NCI-H1105 (cell line): ENCODE measurements at regions not wholly inside any gene's neighbourhood (a gene's known extent, or its start where the extent isn't known, plus 50 kb on each side); places are given as distances from the start of the nearest gene placed in this dataset.
"Not testable (repeated sequence)": the region's sequence is repeated elsewhere in the genome, so short reads cannot be mapped to it uniquely, and the experiment has no call there.

Source experiments
- DNase-seq: peaks from one replicate; lab custom pipeline; 2025; lab: John Stamatoyannopoulos, UW

DNA sequence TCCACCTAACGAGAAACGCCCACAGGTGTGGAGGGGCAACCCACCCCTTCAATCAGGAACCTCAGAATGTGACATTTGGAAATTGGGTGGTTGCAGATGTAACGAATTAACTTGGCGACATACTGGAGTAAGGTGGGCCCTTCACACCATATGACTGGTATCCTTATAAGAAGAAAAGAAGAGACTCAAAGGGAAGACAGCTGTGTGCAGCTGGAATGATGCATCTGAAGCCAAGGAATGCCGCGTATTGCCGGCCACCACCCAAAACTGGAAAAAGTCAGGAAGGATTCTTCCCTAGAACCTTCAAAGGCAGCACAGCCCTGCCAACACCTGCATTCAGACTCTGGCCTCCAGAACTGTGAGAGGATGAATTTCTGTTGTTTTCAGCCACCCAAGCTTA lies 270.0 kb upstream of the FRG2C start:
- DNase-seq: not testable (repeated sequence)

DNA sequence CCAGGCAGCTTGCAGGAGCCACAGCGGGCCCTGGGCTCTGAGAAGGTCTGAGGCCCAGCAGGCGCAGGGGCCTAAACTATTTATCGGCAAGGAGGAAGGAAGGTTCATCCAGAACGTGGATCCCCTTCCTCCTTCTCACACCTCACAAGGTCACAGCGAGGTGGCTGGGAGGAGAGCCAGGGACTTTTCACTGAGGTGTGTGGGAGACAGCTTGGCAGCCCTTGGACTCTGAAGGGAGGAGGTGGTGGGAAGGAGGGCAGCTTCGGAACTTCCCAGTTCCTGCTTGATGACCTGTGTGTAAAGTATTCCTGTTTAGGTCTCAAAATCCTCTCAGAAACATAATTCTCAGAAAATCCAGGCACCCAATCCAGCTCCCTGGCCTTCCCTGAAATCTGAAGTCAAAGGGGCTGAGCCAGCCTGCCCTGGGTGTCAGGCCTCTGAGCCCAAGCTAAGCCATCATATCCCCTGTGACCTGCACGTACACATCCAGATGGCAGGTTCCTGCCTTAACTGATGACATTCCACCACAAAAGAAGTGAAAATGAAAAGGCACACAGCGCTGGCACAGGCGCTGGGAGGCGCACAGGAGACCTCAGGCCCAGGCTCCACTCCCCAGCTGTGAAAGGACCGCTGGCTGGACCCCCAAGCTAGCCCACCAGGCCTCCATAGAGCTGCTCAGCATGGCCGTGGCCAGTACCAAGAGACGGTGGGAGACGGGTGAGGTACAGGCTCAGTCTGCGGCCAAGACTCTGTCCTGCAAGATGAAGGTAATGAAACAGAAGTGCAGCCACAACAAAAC lies 269.4 kb upstream of the FRG2C start:
- DNase-seq: not testable (repeated sequence)

DNA sequence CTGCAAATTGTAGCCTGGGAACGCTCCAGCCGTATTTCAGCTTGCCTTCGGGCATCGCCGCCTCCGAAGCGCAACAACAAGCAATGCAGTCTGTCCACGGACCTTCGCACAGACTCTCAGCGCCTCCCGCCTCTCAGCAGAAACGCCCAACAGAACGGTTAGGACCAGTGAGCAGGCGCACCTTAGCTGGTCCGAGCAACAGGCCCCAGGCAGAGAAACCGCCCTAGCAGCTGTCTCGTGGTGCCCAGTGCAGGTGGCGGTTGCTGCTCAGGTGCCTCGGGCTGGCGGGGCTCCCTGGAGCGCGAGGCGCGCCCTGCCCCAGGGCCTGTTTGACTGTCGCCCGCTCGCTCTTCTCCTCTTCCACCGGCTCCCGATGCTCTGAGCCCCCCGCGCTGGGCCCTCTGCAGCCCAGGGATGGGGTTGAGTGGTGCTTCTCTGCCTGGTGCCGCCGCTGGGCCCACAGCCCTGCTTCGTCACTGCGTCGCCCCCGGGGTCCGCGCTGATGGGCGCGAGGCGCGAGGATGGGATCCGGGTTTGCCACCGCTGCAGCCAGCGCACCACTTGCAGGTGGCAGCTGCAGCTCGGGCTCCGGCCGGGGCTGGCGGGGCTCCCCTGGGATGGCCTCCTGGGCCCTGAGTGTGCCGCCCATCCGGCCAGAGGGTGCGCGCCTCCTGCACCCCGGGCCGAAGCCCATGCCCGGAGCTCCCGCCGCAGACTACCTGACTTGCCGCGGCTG lies 268.4 kb upstream of the FRG2C start:
- no peak for DNase-seq

DNA sequence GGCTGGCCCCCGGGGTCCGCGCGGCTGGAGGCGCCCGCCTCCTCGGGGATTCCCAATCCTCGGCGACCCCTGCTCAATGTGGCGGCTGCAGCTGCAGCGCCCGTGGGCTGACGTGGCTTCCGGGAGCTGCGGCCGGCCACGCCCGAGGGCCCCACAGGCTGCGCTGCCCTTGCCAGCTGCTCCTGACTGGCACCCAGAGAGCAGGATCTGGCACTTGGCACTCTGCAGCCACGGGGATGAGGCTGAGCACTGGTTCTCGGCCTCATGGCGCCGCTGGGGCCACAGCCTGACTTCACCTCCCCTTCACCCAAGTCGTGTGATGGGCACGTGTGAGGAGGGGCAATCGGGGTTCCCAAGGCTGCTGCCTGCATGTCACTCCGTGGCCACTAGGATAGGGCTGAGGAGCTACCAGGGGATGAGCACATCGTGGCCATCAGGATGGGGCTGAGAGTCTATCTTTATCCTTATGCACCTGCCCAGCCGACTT lies 267.8 kb upstream of the FRG2C start:
- no peak for DNase-seq

DNA sequence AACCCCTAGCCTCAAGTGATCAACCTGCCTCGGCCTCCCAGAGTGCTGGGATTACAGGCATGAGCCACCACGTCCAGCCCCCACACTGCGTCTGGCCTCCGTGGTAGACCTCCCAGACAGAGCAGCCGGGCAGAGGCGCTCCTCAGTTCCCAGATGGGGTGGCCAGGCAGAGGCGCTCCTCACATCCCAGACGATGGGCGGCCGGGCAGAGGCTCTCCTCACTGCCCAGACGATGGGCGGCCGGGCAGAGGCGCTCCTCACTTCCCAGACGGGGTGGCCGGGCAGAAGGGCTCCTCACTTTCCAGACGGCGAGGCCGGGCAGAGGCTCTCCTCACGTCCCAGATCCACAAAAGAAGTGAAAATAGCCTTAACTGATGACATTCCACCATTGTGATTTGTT lies 266.6 kb upstream of the FRG2C start:
- not testable (repeated sequence) for DNase-seq

- DNase-seq: not testable (repeated sequence)
Measured at GRCh38 chr3:75422101-75422945, 241.8 kb upstream of the FRG2C start.

GRCh38 chr3:75425379-75425778 lies 238.7 kb upstream of the FRG2C start:
- DNase-seq: not testable (repeated sequence)

- not testable (repeated sequence) for DNase-seq
Measured at GRCh38 chr3:75427486-75427885, 236.6 kb upstream of the FRG2C start.

- not testable (repeated sequence) for DNase-seq
Measured at GRCh38 chr3:75427906-75428305, 236.2 kb upstream of the FRG2C start.

DNA sequence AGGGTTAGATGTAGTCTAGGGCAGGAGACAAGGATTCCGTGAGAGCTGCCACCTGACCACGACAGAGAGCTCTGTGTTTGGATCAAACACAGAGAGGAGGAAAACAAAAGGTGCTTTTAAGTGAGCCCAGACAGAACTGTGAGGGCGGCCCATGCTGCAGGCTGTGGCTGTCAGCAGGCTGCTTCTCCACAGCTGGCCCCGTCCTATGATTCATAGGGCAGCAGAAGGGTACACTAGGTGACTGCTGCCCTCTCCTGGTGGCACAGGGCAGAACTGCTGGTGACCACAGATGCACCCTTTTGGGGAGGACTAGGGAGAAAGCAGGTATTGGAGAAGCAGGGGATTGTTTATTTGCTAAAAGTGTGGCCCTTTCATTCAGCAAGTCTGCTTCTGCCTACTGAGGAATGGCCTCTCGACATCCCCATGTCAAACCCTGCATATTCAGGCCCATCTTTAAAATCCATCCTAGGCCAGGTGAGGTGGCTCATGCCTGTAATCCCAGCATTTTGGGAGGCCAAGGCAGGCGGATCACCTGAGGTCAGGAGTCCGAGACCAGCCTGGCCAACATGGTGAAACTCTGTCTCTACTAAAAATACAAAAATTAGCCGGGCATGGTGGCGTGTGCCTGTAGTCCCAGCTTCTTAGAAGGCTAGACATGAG lies 234.4 kb upstream of the FRG2C start:
- DNase-seq: not testable (repeated sequence)

- DNase-seq: not testable (repeated sequence)
Measured at GRCh38 chr3:75430406-75430805, 233.7 kb upstream of the FRG2C start.

DNA sequence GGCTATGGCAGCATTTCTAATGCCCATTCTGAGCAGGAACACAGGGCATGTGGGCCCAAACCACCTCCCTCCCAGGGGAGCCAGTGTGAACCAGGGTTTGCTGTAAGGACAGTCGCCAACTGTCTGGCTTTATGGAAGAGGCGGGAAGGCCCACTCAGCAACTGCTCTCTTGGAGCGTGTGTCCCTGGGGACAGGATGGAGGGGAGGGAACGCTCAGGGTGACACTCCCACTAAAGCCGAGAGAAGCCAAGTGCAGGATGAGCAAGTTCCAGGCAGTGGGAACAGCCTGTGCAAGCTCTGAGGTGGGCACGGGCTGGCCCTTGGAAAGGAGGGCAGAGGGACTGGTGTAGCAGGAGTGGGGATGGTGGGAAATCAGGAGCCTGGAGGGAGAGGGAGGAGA lies 233.0 kb upstream of the FRG2C start:
- not testable (repeated sequence) for DNase-seq

GRCh38 chr3:75432466-75432865 lies 231.7 kb upstream of the FRG2C start:
- not testable (repeated sequence) for DNase-seq

GRCh38 chr3:75432885-75433284 lies 231.2 kb upstream of the FRG2C start:
- DNase-seq: not testable (repeated sequence)

DNA sequence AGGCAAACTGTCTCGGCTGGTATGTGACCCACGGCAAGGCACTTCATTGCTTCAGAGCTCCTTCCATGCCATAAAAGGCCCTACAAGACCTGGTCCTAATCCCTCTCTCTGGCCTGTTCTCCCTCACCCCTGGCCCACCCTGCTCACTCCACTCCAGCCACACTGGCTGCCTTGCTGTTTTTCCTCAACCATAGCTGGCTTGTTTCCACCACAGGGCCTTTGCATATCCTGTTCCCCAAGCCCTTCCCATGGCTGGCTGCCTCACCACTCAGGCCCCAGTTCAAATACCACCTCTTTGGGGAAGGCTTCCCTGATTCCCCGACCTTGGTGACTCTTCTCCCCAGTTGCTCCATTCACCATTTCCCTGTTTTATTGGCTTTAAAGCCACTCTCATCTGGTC lies 230.8 kb upstream of the FRG2C start:
- not testable (repeated sequence) for DNase-seq

GRCh38 chr3:75434276-75434912 lies 229.7 kb upstream of the FRG2C start:
- DNase-seq: not testable (repeated sequence)

DNA sequence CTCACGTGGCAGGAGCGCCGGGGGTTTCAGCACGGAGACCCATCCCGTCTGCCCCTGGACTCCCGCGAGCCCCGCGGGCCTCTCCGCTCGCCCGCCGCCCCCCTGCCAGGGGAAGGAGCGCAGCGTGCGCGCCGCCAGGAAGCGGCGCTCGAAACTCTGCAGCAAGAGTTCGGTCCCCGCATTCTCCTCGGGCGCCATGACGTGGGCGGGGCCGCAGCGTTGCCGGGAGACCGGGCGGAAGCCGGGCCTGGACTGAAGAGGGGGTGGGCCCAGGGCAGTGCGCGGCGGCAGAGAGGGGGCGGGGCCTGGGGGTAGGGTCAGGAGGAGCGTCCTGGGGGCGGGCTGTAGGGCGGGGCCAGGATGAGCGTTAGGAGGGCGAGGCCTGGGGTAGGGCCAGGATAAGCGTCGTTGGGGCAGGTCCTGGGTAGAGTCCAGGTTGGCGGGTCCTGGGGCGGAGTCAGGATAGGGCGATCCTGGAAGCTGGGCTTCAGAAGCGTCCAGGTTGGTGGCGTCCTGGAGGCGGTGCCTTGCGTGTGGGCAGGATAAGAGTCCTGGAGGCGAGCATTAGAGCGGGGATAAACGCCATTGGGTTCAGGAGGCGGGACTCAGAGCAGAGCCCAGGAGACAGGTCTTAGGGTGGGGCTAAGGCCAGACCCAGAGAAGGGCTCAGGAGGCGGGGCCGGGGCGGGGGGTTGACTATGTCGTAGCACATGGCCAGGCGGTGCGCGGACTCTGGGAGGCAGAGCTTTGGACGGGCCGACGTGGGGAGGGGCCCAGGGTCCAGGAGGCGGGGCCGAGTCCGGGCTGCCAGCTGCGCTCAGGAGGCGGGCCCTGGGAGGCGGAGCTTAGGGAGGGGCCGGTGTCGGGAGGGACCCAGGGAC lies 229.0 kb upstream of the FRG2C start:
- peak; percentile 96 for DNase-seq

- DNase-seq: not testable (repeated sequence)
Measured at GRCh38 chr3:75435794-75436400, 228.2 kb upstream of the FRG2C start.

- not testable (repeated sequence) for DNase-seq
Measured at GRCh38 chr3:75440986-75441385, 223.1 kb upstream of the FRG2C start.

GRCh38 chr3:75444634-75445033 lies 219.5 kb upstream of the FRG2C start:
- DNase-seq: not testable (repeated sequence)
